OCI-LY1 (cell line): ENCODE measurements at regions not wholly inside any gene's neighbourhood (a gene's known extent, or its start where the extent isn't known, plus 50 kb on each side); places are given as distances from the start of the nearest gene placed in this dataset.
A peak's percentile ranks its signal among the peaks of the same experiment; 100 is the strongest.

Experiments used
- H2AFZ ChIP-seq: fragments of 200-600 bp; sonication (generic), shearing (Covaris generic); 2 replicates; pipeline ENCODE4 v1.6.0; 2014; ENCODE audit warnings: antibody characterized with exemption, mild to moderate bottlenecking, low read length
- H3F3A ChIP-seq: fragments of 200-600 bp; sonication (generic), shearing (Covaris generic); 2 replicates; pipeline ENCODE4 v1.6.0; 2014; ENCODE audit warnings: mild to moderate bottlenecking, antibody characterized with exemption, low read length, moderate library complexity; ENCODE audit not compliant: insufficient read depth
- H3K27ac ChIP-seq: fragments of 200-600 bp; sonication (generic); 2 replicates; pipeline ENCODE4 v1.5.1; 2014; ENCODE audit warnings: low read length, mixed run types, mild to moderate bottlenecking, low read depth; ENCODE audit not compliant: poor library complexity, severe bottlenecking
- H3K27me3 ChIP-seq: fragments of 200-600 bp; sonication (generic); 2 replicates; pipeline ENCODE4 v1.6.0; 2014; ENCODE audit warnings: antibody characterized with exemption, mild to moderate bottlenecking, low read length, moderate library complexity; ENCODE audit not compliant: insufficient read depth
- H3K36me3 ChIP-seq: fragments of 200-600 bp; sonication (generic); 2 replicates; pipeline ENCODE4 v1.6.1; 2014; ENCODE audit warnings: mild to moderate bottlenecking, antibody characterized with exemption, low read length, moderate library complexity, mixed read lengths; ENCODE audit not compliant: insufficient read depth
- H3K4me1 ChIP-seq: fragments of 200-600 bp; sonication (generic); 2 replicates; pipeline ENCODE4 v1.5.1; 2014; ENCODE audit warnings: mild to moderate bottlenecking, low read length, moderate library complexity; ENCODE audit not compliant: insufficient read depth, severe bottlenecking
- H3K4me2 ChIP-seq: fragments of 200-600 bp; sonication (generic), shearing (Covaris generic); 2 replicates; pipeline ENCODE4 v1.6.1; 2014; ENCODE audit warnings: low read length
- H3K4me3 ChIP-seq: fragments of 200-600 bp; sonication (generic); 2 replicates; pipeline ENCODE4 v1.5.1; 2014; ENCODE audit warnings: low read length, low read depth, mild to moderate bottlenecking, mixed read lengths; ENCODE audit not compliant: poor library complexity, severe bottlenecking
- H3K79me2 ChIP-seq: fragments of 200-600 bp; shearing (Covaris generic); 2 replicates; pipeline ENCODE4 v1.6.1; 2016; ENCODE audit warnings: mixed run types, low read length, mixed read lengths; ENCODE audit not compliant: insufficient read depth
- H3K9ac ChIP-seq: fragments of 200-600 bp; sonication (generic), shearing (Covaris generic); 2 replicates; pipeline ENCODE4 v1.6.1; 2014; ENCODE audit warnings: mild to moderate bottlenecking, low read length, mixed read lengths
- H3K9me2 ChIP-seq: fragments of 200-600 bp; sonication (generic), shearing (Covaris generic); 2 replicates; pipeline ENCODE4 v1.6.1; 2014; ENCODE audit warnings: low read depth, mild to moderate bottlenecking, low read length, mixed read lengths
- H3K9me3 ChIP-seq: fragments of 200-600 bp; shearing (Covaris generic); 2 replicates; pipeline ENCODE4 v1.6.1; 2014; ENCODE audit warnings: low read length, mixed read lengths
- H4K20me1 ChIP-seq: fragments of 200-600 bp; sonication (generic), shearing (Covaris generic); 2 replicates; pipeline ENCODE4 v1.6.0; 2016; ENCODE audit warnings: mild to moderate bottlenecking, low read length; ENCODE audit not compliant: insufficient read depth
- CTCF ChIP-seq: fragments of 200-600 bp; sonication (generic), shearing (Covaris generic); IDR thresholded peaks from 2 replicates; pipeline ENCODE4 v1.5.1; 2017; ENCODE audit warnings: mild to moderate bottlenecking, antibody characterized with exemption, low read length, moderate library complexity, mixed read lengths
- EZH2 ChIP-seq: fragments of 200-600 bp; sonication (generic), shearing (Covaris generic); IDR thresholded peaks from 2 replicates; pipeline ENCODE4 v1.8.0; 2017; ENCODE audit warnings: borderline replicate concordance, mixed run types, mild to moderate bottlenecking, antibody characterized with exemption, low read length, moderate library complexity, mixed read lengths

- Histone ChIP-seq H3K4me1 (peaks cover 70% of the 10 kb centered on the region), H3K36me3 (no peaks in the 10 kb centered on the region), H3K79me2 (no peaks in the 10 kb centered on the region), H3F3A (no peaks in the 10 kb centered on the region), H3K9me3 (no peaks in the 10 kb centered on the region), H3K4me2 (no peak overlapping the region; the same call in 1 of the 2 replicates), H3K27ac (peak overlapping the region; percentile 44), H3K9me2 (no peaks in the 10 kb centered on the region), H3K4me3 (no peak overlapping the region), H3K9ac (peak overlapping the region; percentile 24; the same call in 1 of the 2 replicates), H3K27me3 (no peaks in the 10 kb centered on the region), H4K20me1 (no peaks in the 10 kb centered on the region), H2AFZ (no peak overlapping the region; the same call in 1 of the 2 replicates)
- TF ChIP-seq EZH2 = no peak
- TF ChIP-seq CTCF = no peak
Measured at GRCh38 chr2:144711630-144712549, 192.0 kb upstream of the ZEB2 start.

- Histone ChIP-seq H3F3A (no peaks in the 10 kb centered on the region), H3K4me2 (no peak overlapping the region), H2AFZ (no peak overlapping the region), H3K27me3 (no peaks in the 10 kb centered on the region), H3K9me3 (no peaks in the 10 kb centered on the region), H3K4me3 (no peak overlapping the region), H3K27ac (peak overlapping the region; percentile 44), H3K36me3 (no peaks in the 10 kb centered on the region), H3K79me2 (no peaks in the 10 kb centered on the region), H3K9ac (peak overlapping the region; percentile 24; the same call in 1 of the 2 replicates), H3K9me2 (no peaks in the 10 kb centered on the region), H4K20me1 (no peaks in the 10 kb centered on the region), H3K4me1 (peaks cover 78% of the 10 kb centered on the region)
- TF ChIP-seq CTCF (no peak), EZH2 (no peak)
Measured at GRCh38 chr2:144711084-144711483, 191.2 kb upstream of the ZEB2 start.

GRCh38 chr2:144708626-144709025, 188.7 kb upstream of the ZEB2 start:
- Histone ChIP-seq H3K27me3 (no peaks in the 10 kb centered on the region), H3K4me3 (no peak overlapping the region), H4K20me1 (no peaks in the 10 kb centered on the region), H2AFZ (peak overlapping the region; percentile 84; the same call in 1 of the 2 replicates), H3K4me1 (peaks cover 94% of the 10 kb centered on the region), H3K9ac (no peak overlapping the region), H3K9me3 (no peaks in the 10 kb centered on the region), H3F3A (peaks cover 5% of the 10 kb centered on the region; the same call in 1 of the 2 replicates), H3K27ac (no peak overlapping the region), H3K9me2 (no peaks in the 10 kb centered on the region), H3K79me2 (no peaks in the 10 kb centered on the region), H3K36me3 (no peaks in the 10 kb centered on the region), H3K4me2 (no peak overlapping the region)
- TF ChIP-seq EZH2 = no peak
- TF ChIP-seq CTCF = no peak
